ENCODE measurements at regions not wholly inside any gene's neighbourhood (a gene's known extent, or its start where the extent isn't known, plus 50 kb on each side); places are given as distances from the start of the nearest gene placed in this dataset.
A peak's percentile ranks its signal among the peaks of the same experiment; 100 is the strongest.

GRCh38 chr10:28387140-28387539 lies 84.3 kb upstream of the MPP7 start:
- no peak overlapping the region for H3K4me3 Mint-ChIP-seq (ENCODE audit: unreplicated experiment)
- H3K27me3 ChIP-seq (ENCODE audit: insufficient read depth, low read length): no peaks in the 10 kb centered on the region
- H3K9me3 ChIP-seq (ENCODE audit: insufficient read depth, low read depth, low read length): no peaks in the 10 kb centered on the region
- TF ChIP-seq CTCF (IDR thresholded peaks at IDR 0.05; ENCODE audit: insufficient read depth, low read depth, low read length) (no peak), EZH2 (IDR thresholded peaks at IDR 0.05; ENCODE audit: insufficient read depth, low read length) (no peak)
- no peaks in the 10 kb centered on the region for H3K36me3 Mint-ChIP-seq (ENCODE audit: low read depth, unreplicated experiment)
- peaks cover 3% of the 10 kb centered on the region for H3K27me3 Mint-ChIP-seq (ENCODE audit: low read depth, unreplicated experiment)
- H3K4me1 Mint-ChIP-seq (ENCODE audit: low read depth, unreplicated experiment): no peaks in the 10 kb centered on the region
- H3K36me3 ChIP-seq (ENCODE audit: insufficient read depth, low read length): no peaks in the 10 kb centered on the region
- H2AFZ ChIP-seq (ENCODE audit: low read depth, low read length): no peak overlapping the region
- DNase-seq (ENCODE audit: low read depth): no peak
- no peaks in the 10 kb centered on the region for H4K20me1 ChIP-seq (ENCODE audit: insufficient read depth, low read length)
- H3K4me2 ChIP-seq (ENCODE audit: low read length): no peak overlapping the region
- no peak for FAIRE-seq
- no peak overlapping the region for H3K27ac Mint-ChIP-seq (ENCODE audit: unreplicated experiment)
- H3K27ac ChIP-seq (ENCODE audit: low read depth, low read length): no peak overlapping the region
- no peaks in the 10 kb centered on the region for H3K79me2 ChIP-seq (ENCODE audit: insufficient read depth, low read length)
- H3K9ac ChIP-seq (ENCODE audit: low read length): no peak overlapping the region
- no peaks in the 10 kb centered on the region for H3K9me3 Mint-ChIP-seq (ENCODE audit: unreplicated experiment)
- no peaks in the 10 kb centered on the region for H3K4me1 ChIP-seq (ENCODE audit: insufficient read depth, low read length)
- H3K4me3 ChIP-seq (ENCODE audit: insufficient read depth, low read depth, low read length): no peak overlapping the region

DNA sequence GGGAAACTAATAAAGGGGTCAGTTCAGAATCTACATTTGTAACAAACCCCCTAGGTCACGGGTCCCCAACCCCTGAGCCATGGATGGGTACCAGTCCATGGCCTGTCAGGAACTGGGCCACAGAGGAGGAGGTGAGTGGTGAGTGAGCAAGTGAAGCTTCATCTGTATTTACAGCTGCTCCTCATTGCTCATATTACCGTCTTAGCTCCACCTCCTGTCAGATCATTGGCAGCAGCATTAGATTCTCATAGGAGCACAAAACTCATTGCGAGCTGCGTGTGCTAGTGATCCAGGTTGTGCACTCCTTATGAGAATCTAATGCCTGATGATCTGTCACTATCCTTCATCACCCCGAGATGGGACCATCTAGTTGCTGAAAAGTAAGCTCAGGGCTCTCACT lies 88.4 kb upstream of the MPP7 start:
- no peaks in the 10 kb centered on the region for H3K4me1 Mint-ChIP-seq (ENCODE audit: low read depth, unreplicated experiment)
- Histone ChIP-seq H3K27me3 (ENCODE audit: insufficient read depth, low read length) (no peaks in the 10 kb centered on the region), H3K9ac (ENCODE audit: low read length) (no peak overlapping the region), H3K4me2 (ENCODE audit: low read length) (no peak overlapping the region), H3K4me3 (ENCODE audit: insufficient read depth, low read depth, low read length) (no peak overlapping the region), H3K79me2 (ENCODE audit: insufficient read depth, low read length) (no peaks in the 10 kb centered on the region), H2AFZ (ENCODE audit: low read depth, low read length) (no peak overlapping the region), H4K20me1 (ENCODE audit: insufficient read depth, low read length) (no peaks in the 10 kb centered on the region), H3K4me1 (ENCODE audit: insufficient read depth, low read length) (no peaks in the 10 kb centered on the region), H3K9me3 (ENCODE audit: insufficient read depth, low read depth, low read length) (no peaks in the 10 kb centered on the region), H3K36me3 (ENCODE audit: insufficient read depth, low read length) (no peaks in the 10 kb centered on the region), H3K27ac (ENCODE audit: low read depth, low read length) (no peak overlapping the region)
- no peak for FAIRE-seq
- H3K36me3 Mint-ChIP-seq (ENCODE audit: low read depth, unreplicated experiment): no peaks in the 10 kb centered on the region
- DNase-seq (ENCODE audit: low read depth): no peak
- H3K27me3 Mint-ChIP-seq (ENCODE audit: low read depth, unreplicated experiment): peaks cover 3% of the 10 kb centered on the region
- no peak for TF ChIP-seq EZH2 (IDR thresholded peaks at IDR 0.05; ENCODE audit: insufficient read depth, low read length)
- no peak for TF ChIP-seq CTCF (IDR thresholded peaks at IDR 0.05; ENCODE audit: insufficient read depth, low read depth, low read length)
- H3K9me3 Mint-ChIP-seq (ENCODE audit: unreplicated experiment): no peaks in the 10 kb centered on the region
- H3K27ac Mint-ChIP-seq (ENCODE audit: unreplicated experiment): no peak overlapping the region
- no peak overlapping the region for H3K4me3 Mint-ChIP-seq (ENCODE audit: unreplicated experiment)

- no peaks in the 10 kb centered on the region for H3K27me3 Mint-ChIP-seq (ENCODE audit: low read depth, unreplicated experiment)
- Histone ChIP-seq H3K9ac (ENCODE audit: low read length) (no peak overlapping the region), H4K20me1 (ENCODE audit: insufficient read depth, low read length) (no peaks in the 10 kb centered on the region), H3K79me2 (ENCODE audit: insufficient read depth, low read length) (no peaks in the 10 kb centered on the region), H3K9me3 (ENCODE audit: insufficient read depth, low read depth, low read length) (no peaks in the 10 kb centered on the region), H3K36me3 (ENCODE audit: insufficient read depth, low read length) (no peaks in the 10 kb centered on the region), H3K27ac (ENCODE audit: low read depth, low read length) (no peak overlapping the region), H2AFZ (ENCODE audit: low read depth, low read length) (peak overlapping the region; percentile 8), H3K4me3 (ENCODE audit: insufficient read depth, low read depth, low read length) (no peak overlapping the region), H3K4me1 (ENCODE audit: insufficient read depth, low read length) (no peaks in the 10 kb centered on the region), H3K27me3 (ENCODE audit: insufficient read depth, low read length) (no peaks in the 10 kb centered on the region), H3K4me2 (ENCODE audit: low read length) (no peak overlapping the region)
- peak; percentile 39 for FAIRE-seq
- no peaks in the 10 kb centered on the region for H3K36me3 Mint-ChIP-seq (ENCODE audit: low read depth, unreplicated experiment)
- DNase-seq (ENCODE audit: low read depth): peak; percentile 24
- no peaks in the 10 kb centered on the region for H3K4me1 Mint-ChIP-seq (ENCODE audit: low read depth, unreplicated experiment)
- peak overlapping the region; percentile 17 for H3K4me3 Mint-ChIP-seq (ENCODE audit: unreplicated experiment)
- no peak for TF ChIP-seq EZH2 (IDR thresholded peaks at IDR 0.05; ENCODE audit: insufficient read depth, low read length)
- TF ChIP-seq CTCF (IDR thresholded peaks at IDR 0.05; ENCODE audit: insufficient read depth, low read depth, low read length): peak; percentile 92
- H3K27ac Mint-ChIP-seq (ENCODE audit: unreplicated experiment): no peak overlapping the region
- H3K9me3 Mint-ChIP-seq (ENCODE audit: unreplicated experiment): no peaks in the 10 kb centered on the region
Observed at GRCh38 chr10:28393956-28394568, 91.2 kb upstream of the MPP7 start.
